K562 (cell line): ENCODE measurements at regions not wholly inside any gene's neighbourhood (a gene's known extent, or its start where the extent isn't known, plus 50 kb on each side); places are given as distances from the start of the nearest gene placed in this dataset.

ENCODE experiments used
- ATAC-seq: fragments of 200-7000 bp; cut with Tn5 transposase; 3 replicates; pipeline ENCODE4 v1.9.1; 2020; ENCODE audit warnings: moderate library complexity
- BruUV-seq: library from RNA; stranded (reverse); fragments of 400-500 nt; replicated peaks from 2 replicates; lab custom pipeline; 2021; lab: Mats Ljungman, UMichigan
- CTCF ChIA-PET: fragments of 300-600 bp; formaldehyde crosslinking; extraction: SDS; loops from one replicate; lab custom pipeline; 2021; ENCODE audit warnings: low intra/inter-chr PET ratio; lab: Yijun Ruan, JAX
- POLR2A ChIA-PET: fragments of 300-600, 350-650 bp; sonication (Branson Sonifier 250); formaldehyde crosslinking; extraction: SDS; loops from one replicate; lab custom pipeline; 2021; ENCODE audit warnings: antibody characterized with exemption, inconsistent platforms; lab: Yijun Ruan, JAX
- DNase-seq, 4 experiments: peaks; one replicate each; pipeline versions ENCODE4 v3.0.0 to v3.0.0-alpha.2; 2011 to 2018; ENCODE audit warnings: low spot score in 3 of 4, mixed read lengths in 3 of 4; ENCODE audit errors: extremely low read depth in 1 of 4
- FAIRE-seq: peaks from 2 replicates; lab custom pipeline; 2011; peaks lifted over from hg19 to GRCh38; lab: Jason Lieb, UNC
- H2AFZ ChIP-seq: 2 replicates; pipeline ENCODE4 v1.6.0; 2011; ENCODE audit warnings: low read depth, low read length, control low read depth, inconsistent platforms
- H3K27ac ChIP-seq: fragments of 200-600 bp; 3 replicates; pipeline ENCODE4 v1.8.0; 2011; ENCODE audit warnings: low read depth, mild to moderate bottlenecking, control low read depth, inconsistent platforms, low read length, moderate library complexity, mixed read lengths; ENCODE audit errors: extremely low read depth
- H3K27me3 ChIP-seq, 2 experiments: fragments of 300-600 bp in 1 of 2; 2 replicates in 1 of 2; 3 replicates in 1 of 2; pipeline versions ENCODE4 v1.6.0 to v1.8.0; 2011; ENCODE audit warnings: inconsistent platforms in 2 of 2, low read length in 2 of 2, mild to moderate bottlenecking in 1 of 2, mixed read lengths in 1 of 2, moderate library complexity in 1 of 2; ENCODE audit not compliant: control insufficient read depth in 2 of 2, insufficient read depth in 2 of 2
- H3K36me3 ChIP-seq: fragments of 300-600 bp; 3 replicates; pipeline ENCODE4 v1.8.0; 2011; ENCODE audit warnings: mild to moderate bottlenecking, low read length, inconsistent platforms; ENCODE audit not compliant: control insufficient read depth, insufficient read depth
- H3K4me1 ChIP-seq, 2 experiments: fragments of 200-600 bp in 1 of 2; replicated peaks in 1 of 2; 2 replicates in 1 of 2; 3 replicates in 1 of 2; pipeline versions ENCODE4 v1.5.1 to v1.8.0; 2011; ENCODE audit warnings: inconsistent platforms in 2 of 2, low read length in 2 of 2, mild to moderate bottlenecking in 1 of 2, mixed read lengths in 1 of 2, moderate library complexity in 1 of 2; ENCODE audit not compliant: control insufficient read depth in 2 of 2, insufficient read depth in 2 of 2
- H3K4me2 ChIP-seq: 2 replicates; pipeline ENCODE4 v1.6.1; 2011; ENCODE audit warnings: low read length, control low read depth, inconsistent platforms, mixed read lengths; ENCODE audit not compliant: insufficient read depth
- H3K4me3 ChIP-seq: fragments of 200-600 bp; sonication (generic), shearing (Covaris generic); 2 replicates; pipeline ENCODE4 v1.5.1; 2016; ENCODE audit warnings: control low read depth, inconsistent platforms
- H3K79me2 ChIP-seq: fragments of 200-600 bp; 3 replicates; pipeline ENCODE4 v1.8.0; 2011; ENCODE audit warnings: low read length, inconsistent platforms; ENCODE audit not compliant: control insufficient read depth, insufficient read depth
- H3K9ac ChIP-seq, 2 experiments: 2 replicates each; pipeline versions ENCODE4 v1.6.0 to v1.6.1; 2011; ENCODE audit warnings: low read depth in 2 of 2, low read length in 2 of 2, control low read depth in 1 of 2, inconsistent platforms in 1 of 2, mild to moderate bottlenecking in 1 of 2, mixed read lengths in 1 of 2; ENCODE audit not compliant: insufficient read depth in 1 of 2
- H3K9me1 ChIP-seq: one replicate; pipeline ENCODE4 v1.6.0; 2011; ENCODE audit warnings: inconsistent platforms, mild to moderate bottlenecking, low read length, moderate library complexity; ENCODE audit not compliant: control insufficient read depth, insufficient read depth
- H3K9me3 ChIP-seq: replicated peaks from 2 replicates; pipeline ENCODE4 v1.5.1; 2011; ENCODE audit warnings: low read depth, low read length, inconsistent platforms; ENCODE audit not compliant: control insufficient read depth, insufficient read depth
- H4K20me1 ChIP-seq: replicated peaks from 2 replicates; pipeline ENCODE4 v1.6.1; 2011; ENCODE audit warnings: low read length, inconsistent platforms, mixed read lengths; ENCODE audit not compliant: control insufficient read depth, insufficient read depth
- CBX2 ChIP-seq: fragments of 200-600 bp; sonication (generic); IDR thresholded peaks from one replicate; pipeline ENCODE4 v1.6.1; 2012; ENCODE audit warnings: mild to moderate bottlenecking, low read length, inconsistent platforms; ENCODE audit not compliant: insufficient read depth, poor library complexity, severe bottlenecking
- CTBP1 ChIP-seq: fragments of 450-650 bp; IDR thresholded peaks from 2 replicates; pipeline ENCODE4 v1.6.1; 2016; ENCODE audit warnings: borderline replicate concordance
- DACH1 ChIP-seq: fragments of 450-650 bp; IDR thresholded peaks from 2 replicates; pipeline ENCODE4 v1.6.1; 2018; ENCODE audit not compliant: partially characterized antibody
- ELF2 ChIP-seq: fragments of 250-450 bp; sonication (Bioruptor Pico); IDR thresholded peaks from 2 replicates; pipeline ENCODE4 v1.5.0; 2021; ENCODE audit warnings: mild to moderate bottlenecking
- FOSL1 ChIP-seq: fragments of 200-800 bp; sonication (Bioruptor generic); conservative IDR thresholded peaks from 2 replicates; pipeline ENCODE4 v1.6.1; 2016; ENCODE audit warnings: missing genetic modification characterization, missing compliant biosample characterization
- GTF2E2 ChIP-seq: fragments of 200-800 bp; sonication (Bioruptor generic); IDR thresholded peaks from 2 replicates; pipeline ENCODE4 v1.6.1; 2016; ENCODE audit warnings: missing genetic modification characterization, missing compliant biosample characterization
- KHSRP ChIP-seq: fragments of 450-650 bp; IDR thresholded peaks from 2 replicates; pipeline ENCODE4 v1.6.1; 2017
- NR2F6 ChIP-seq: fragments of 450-650 bp; formaldehyde crosslinking; IDR thresholded peaks from 2 replicates; pipeline ENCODE4 v1.4.0; 2020; ENCODE audit warnings: mild to moderate bottlenecking
- TEAD2 ChIP-seq: fragments of 450-650 bp; IDR thresholded peaks from 2 replicates; pipeline ENCODE4 v1.6.1; 2016; ENCODE audit warnings: missing genetic modification characterization, control low read depth, missing compliant biosample characterization
- TSC22D4 ChIP-seq: fragments of 450-650 bp; IDR thresholded peaks from 2 replicates; pipeline ENCODE4 v1.6.1; 2016; ENCODE audit warnings: missing genetic modification characterization, missing biosample characterization, control low read depth
- ZEB2 ChIP-seq: fragments of 450-650 bp; IDR thresholded peaks from 2 replicates; pipeline ENCODE4 v1.6.1; 2016
- ZNF311 ChIP-seq: fragments of 250-450 bp; sonication (Bioruptor Pico); IDR thresholded peaks from 2 replicates; pipeline ENCODE4 v1.4.0; 2020; ENCODE audit warnings: mild to moderate bottlenecking, moderate library complexity
- ZNF384 ChIP-seq: IDR thresholded peaks from 2 replicates; pipeline ENCODE4 v1.6.1; 2012; ENCODE audit warnings: low read depth, low read length, improper control_type of control experiment
- ZNF57 ChIP-seq: fragments of 450-650 bp; formaldehyde crosslinking; IDR thresholded peaks from 2 replicates; pipeline ENCODE4 v1.4.0; 2020; ENCODE audit warnings: mild to moderate bottlenecking, moderate library complexity
- WGBS: fragments of 100-300 bp; shearing (Covaris generic); methylation state at CpG from one replicate; pipeline ENCODE4 v1.1.6; 2016; ENCODE audit warnings: low coverage, mixed read lengths; ENCODE audit not compliant: insufficient coverage; ENCODE audit errors: missing lambda C conversion rate; 5-methylcytosine and 5-hydroxymethylcytosine counted together
- in situ Hi-C: fragments of 300-500 bp; cut with MboI; formaldehyde crosslinking; loops from 4 replicates; pipeline ENCODE4 v1.15.0; 2018; ENCODE audit warnings: inconsistent platforms, mixed read lengths
- intact Hi-C: fragments of 100-400 bp; cut with micrococcal nuclease; formaldehyde crosslinking; loops from 2 replicates; pipeline ENCODE4 v1.14.2; 2022
- TF ChIP-seq, protein P1 (sequence below): IDR thresholded peaks from 3 replicates; pipeline ENCODE4 v1.6.1; 2011; ENCODE audit warnings: borderline replicate concordance, mild to moderate bottlenecking, moderate library complexity; ENCODE audit not compliant: insufficient read length; ENCODE audit errors: extremely low read depth
- TF ChIP-seq, protein P2 (sequence below): sonication (generic); formaldehyde crosslinking; IDR thresholded peaks from 2 replicates; pipeline ENCODE4 v1.5.0; 2020; ENCODE audit warnings: missing genetic modification reagents

DNA sequence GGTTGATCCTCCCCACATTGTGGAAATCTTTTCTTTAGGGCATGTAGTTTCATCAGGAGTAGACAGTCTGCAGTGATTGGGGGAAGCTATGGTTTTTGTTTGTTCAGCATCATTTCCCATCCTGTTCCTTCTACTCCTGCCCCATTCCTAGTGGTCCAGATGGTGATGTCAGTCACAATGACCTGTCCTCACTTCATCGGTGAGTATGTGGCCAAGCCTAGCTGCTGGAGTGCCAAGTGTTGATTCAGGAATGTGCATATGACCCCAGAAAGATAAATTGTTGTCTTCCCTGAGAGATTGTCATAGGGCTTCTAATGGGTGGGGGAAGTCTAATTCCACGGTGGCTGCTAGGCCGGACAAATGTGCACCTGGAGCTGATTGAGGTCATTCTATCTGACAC is 130.6 kb upstream of the FAT1 start:
- H3K79me2 ChIP-seq, result no peaks in the 10 kb centered on the region
- FAIRE-seq, result no peak
- H3K9me3 ChIP-seq, result no peaks in the 10 kb centered on the region
- H3K36me3 ChIP-seq, result no peaks in the 10 kb centered on the region
- POLR2A ChIA-PET, result interaction anchor here (0.6 kb wide), 2 partner anchors 43 to 575 kb away, joined by 3 read pairs; no protein-coding TSS in a partner anchor
- no peak overlapping the region for H3K4me2 ChIP-seq
- no peak for DNase-seq
- TF ChIP-seq CBX2 (no peak), TSC22D4 (tag) (no peak), GTF2E2 (no peak), FOSL1 (no peak), TEAD2 (no peak), ZNF57 (CRISPR knock-in tag) (no peak), ZNF384 (no peak), NR2F6 (CRISPR knock-in tag) (no peak), ELF2 (CRISPR knock-in tag) (no peak), CTBP1 (no peak), DACH1 (no peak), ZEB2 (no peak), ZNF311 (no peak), KHSRP (no peak)
- TF ChIP-seq, protein P1, sequence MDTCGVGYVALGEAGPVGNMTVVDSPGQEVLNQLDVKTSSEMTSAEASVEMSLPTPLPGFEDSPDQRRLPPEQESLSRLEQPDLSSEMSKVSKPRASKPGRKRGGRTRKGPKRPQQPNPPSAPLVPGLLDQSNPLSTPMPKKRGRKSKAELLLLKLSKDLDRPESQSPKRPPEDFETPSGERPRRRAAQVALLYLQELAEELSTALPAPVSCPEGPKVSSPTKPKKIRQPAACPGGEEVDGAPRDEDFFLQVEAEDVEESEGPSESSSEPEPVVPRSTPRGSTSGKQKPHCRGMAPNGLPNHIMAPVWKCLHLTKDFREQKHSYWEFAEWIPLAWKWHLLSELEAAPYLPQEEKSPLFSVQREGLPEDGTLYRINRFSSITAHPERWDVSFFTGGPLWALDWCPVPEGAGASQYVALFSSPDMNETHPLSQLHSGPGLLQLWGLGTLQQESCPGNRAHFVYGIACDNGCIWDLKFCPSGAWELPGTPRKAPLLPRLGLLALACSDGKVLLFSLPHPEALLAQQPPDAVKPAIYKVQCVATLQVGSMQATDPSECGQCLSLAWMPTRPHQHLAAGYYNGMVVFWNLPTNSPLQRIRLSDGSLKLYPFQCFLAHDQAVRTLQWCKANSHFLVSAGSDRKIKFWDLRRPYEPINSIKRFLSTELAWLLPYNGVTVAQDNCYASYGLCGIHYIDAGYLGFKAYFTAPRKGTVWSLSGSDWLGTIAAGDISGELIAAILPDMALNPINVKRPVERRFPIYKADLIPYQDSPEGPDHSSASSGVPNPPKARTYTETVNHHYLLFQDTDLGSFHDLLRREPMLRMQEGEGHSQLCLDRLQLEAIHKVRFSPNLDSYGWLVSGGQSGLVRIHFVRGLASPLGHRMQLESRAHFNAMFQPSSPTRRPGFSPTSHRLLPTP, result no peak
- TF ChIP-seq, protein P2, sequence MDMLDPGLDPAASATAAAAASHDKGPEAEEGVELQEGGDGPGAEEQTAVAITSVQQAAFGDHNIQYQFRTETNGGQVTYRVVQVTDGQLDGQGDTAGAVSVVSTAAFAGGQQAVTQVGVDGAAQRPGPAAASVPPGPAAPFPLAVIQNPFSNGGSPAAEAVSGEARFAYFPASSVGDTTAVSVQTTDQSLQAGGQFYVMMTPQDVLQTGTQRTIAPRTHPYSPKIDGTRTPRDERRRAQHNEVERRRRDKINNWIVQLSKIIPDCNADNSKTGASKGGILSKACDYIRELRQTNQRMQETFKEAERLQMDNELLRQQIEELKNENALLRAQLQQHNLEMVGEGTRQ, result no peak
- no peaks in the 10 kb centered on the region for H4K20me1 ChIP-seq
- no peak overlapping the region for H3K9ac ChIP-seq
- H3K9me1 ChIP-seq, result no peaks in the 10 kb centered on the region
- H3K27ac ChIP-seq, result no peak overlapping the region
- intact Hi-C loops, result no loop called here
- CTCF ChIA-PET, result no interaction called here
- no peak; the same call in 2 of the 3 replicates for ATAC-seq
- no peak overlapping the region for H2AFZ ChIP-seq
- no peaks in the 10 kb centered on the region; a peak in 1 of 5 replicates for H3K4me1 ChIP-seq
- in situ Hi-C loops, result no loop called here
- no peak overlapping the region for H3K4me3 ChIP-seq
- 35% methylated on average over 3 of the region's 3 CpGs for WGBS
- H3K27me3 ChIP-seq, result no peaks in the 10 kb centered on the region
- no TSS peak for BruUV-seq
